Ishikawa (cell line): ENCODE measurements at regions not wholly inside any gene's neighbourhood (a gene's known extent, or its start where the extent isn't known, plus 50 kb on each side); places are given as distances from the start of the nearest gene placed in this dataset.

Source experiments
- CEBPB ChIP-seq: IDR thresholded peaks from 2 replicates; pipeline ENCODE4 v1.6.1; 2012
- CREB1 ChIP-seq: IDR thresholded peaks from 2 replicates; pipeline ENCODE4 v1.6.1; 2012; ENCODE audit warnings: low read depth
- EGR1 ChIP-seq: IDR thresholded peaks from 2 replicates; pipeline ENCODE4 v1.6.1; 2012
- EP300 ChIP-seq: IDR thresholded peaks from 2 replicates; pipeline ENCODE4 v1.6.1; 2012; ENCODE audit warnings: borderline replicate concordance
- FOXM1 ChIP-seq: IDR thresholded peaks from 2 replicates; pipeline ENCODE4 v1.6.1; 2012; ENCODE audit warnings: low read depth, borderline replicate concordance
- MAX ChIP-seq: IDR thresholded peaks from 2 replicates; pipeline ENCODE4 v1.6.1; 2012
- NFIC ChIP-seq: IDR thresholded peaks from 2 replicates; pipeline ENCODE4 v1.6.1; 2012
- RAD21 ChIP-seq: IDR thresholded peaks from 2 replicates; pipeline ENCODE4 v1.6.1; 2012; ENCODE audit warnings: low read depth
- REST ChIP-seq: IDR thresholded peaks from 2 replicates; pipeline ENCODE4 v1.6.1; 2012; ENCODE audit warnings: low read depth, mild to moderate bottlenecking
- TAF1 ChIP-seq: IDR thresholded peaks from 2 replicates; pipeline ENCODE4 v1.6.1; 2012; ENCODE audit warnings: low read depth, mild to moderate bottlenecking
- TCF12 ChIP-seq: IDR thresholded peaks from 2 replicates; pipeline ENCODE4 v1.6.1; 2012; ENCODE audit warnings: low read depth
- TEAD4 ChIP-seq: IDR thresholded peaks from 2 replicates; pipeline ENCODE4 v1.6.1; 2012
- YY1 ChIP-seq: IDR thresholded peaks from 2 replicates; pipeline ENCODE4 v1.6.1; 2012; ENCODE audit warnings: low read depth
- ZBTB7A ChIP-seq: IDR thresholded peaks from 2 replicates; pipeline ENCODE4 v1.6.1; 2012; ENCODE audit warnings: low read depth
- TF ChIP-seq, protein P1 (sequence below): IDR thresholded peaks from 2 replicates; pipeline ENCODE4 v1.6.1; 2012

- TF ChIP-seq YY1 (no peak), TCF12 (no peak), REST (no peak), TEAD4 (no peak), EGR1 (no peak), ZBTB7A (no peak), CEBPB (no peak), CREB1 (no peak), EP300 (no peak), MAX (no peak), TAF1 (no peak), RAD21 (no peak), NFIC (no peak), FOXM1 (no peak)
- TF ChIP-seq, protein P1, sequence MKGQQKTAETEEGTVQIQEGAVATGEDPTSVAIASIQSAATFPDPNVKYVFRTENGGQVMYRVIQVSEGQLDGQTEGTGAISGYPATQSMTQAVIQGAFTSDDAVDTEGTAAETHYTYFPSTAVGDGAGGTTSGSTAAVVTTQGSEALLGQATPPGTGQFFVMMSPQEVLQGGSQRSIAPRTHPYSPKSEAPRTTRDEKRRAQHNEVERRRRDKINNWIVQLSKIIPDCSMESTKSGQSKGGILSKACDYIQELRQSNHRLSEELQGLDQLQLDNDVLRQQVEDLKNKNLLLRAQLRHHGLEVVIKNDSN = no peak
Observed at GRCh38 chr3:182105875-182106274, 394.1 kb downstream of the SOX2 start.

- no peak for TF ChIP-seq TAF1
Observed at GRCh38 chr3:182108371-182108770, 396.6 kb downstream of the SOX2 start.

GRCh38 chr3:182111967-182112366 lies 400.2 kb downstream of the SOX2 start:
- no peak for TF ChIP-seq NFIC
- TF ChIP-seq CREB1 = no peak
- TF ChIP-seq EP300 = no peak
- no peak for TF ChIP-seq FOXM1
- TF ChIP-seq TEAD4 = no peak
- no peak for TF ChIP-seq TAF1
- TF ChIP-seq CEBPB = no peak
- TF ChIP-seq, protein P1 = no peak
- TF ChIP-seq RAD21 = no peak
- no peak for TF ChIP-seq REST
- no peak for TF ChIP-seq EGR1
- TF ChIP-seq MAX = no peak
- no peak for TF ChIP-seq ZBTB7A
- TF ChIP-seq YY1 = no peak
- no peak for TF ChIP-seq TCF12

DNA sequence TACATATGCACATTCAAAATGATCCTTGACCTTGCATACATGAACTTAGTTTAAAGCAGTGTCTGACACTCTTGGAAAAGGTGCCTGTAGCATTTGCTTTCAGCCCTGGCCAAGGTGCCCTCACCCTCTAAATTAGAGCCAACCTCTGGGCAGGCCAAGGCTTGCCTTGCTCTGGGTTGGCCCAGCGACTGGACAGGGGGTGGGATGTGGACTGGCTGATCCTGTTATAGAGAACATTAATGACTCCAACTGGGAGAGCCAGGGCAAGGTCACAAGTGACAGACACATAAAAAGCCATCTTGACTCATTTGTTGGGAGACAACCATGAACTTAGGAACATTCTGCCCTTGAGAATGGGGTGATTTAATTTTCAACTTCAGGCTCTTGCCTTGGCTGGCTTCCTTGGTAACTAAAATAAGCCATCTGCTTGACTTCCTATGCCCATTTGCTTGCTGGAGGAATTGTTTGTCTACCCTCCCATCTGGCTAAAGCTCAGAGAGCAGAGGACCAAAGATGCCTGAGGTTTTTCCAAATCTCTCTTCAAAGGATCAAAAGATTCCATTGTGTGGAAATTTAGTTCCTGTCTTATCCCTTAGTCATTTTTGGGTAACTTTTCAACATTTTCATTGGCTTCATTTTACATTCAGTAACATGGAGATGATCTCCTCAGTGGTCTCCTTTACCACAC lies 403.7 kb downstream of the SOX2 start:
- TF ChIP-seq CREB1 = no peak

GRCh38 chr3:182116386-182116785 lies 404.7 kb downstream of the SOX2 start:
- no peak for TF ChIP-seq FOXM1
- TF ChIP-seq TEAD4 = no peak
- TF ChIP-seq MAX = no peak
- no peak for TF ChIP-seq NFIC
- TF ChIP-seq ZBTB7A = no peak
- no peak for TF ChIP-seq EP300
- no peak for TF ChIP-seq CREB1
- TF ChIP-seq EGR1 = no peak
- no peak for TF ChIP-seq CEBPB
- TF ChIP-seq TAF1 = no peak
- no peak for TF ChIP-seq REST
- no peak for TF ChIP-seq YY1
- TF ChIP-seq, protein P1 = no peak
- TF ChIP-seq RAD21 = no peak
- TF ChIP-seq TCF12 = no peak
